HG02763 (cell line): ENCODE measurements at regions not wholly inside any gene's neighbourhood (a gene's known extent, or its start where the extent isn't known, plus 50 kb on each side); places are given as distances from the start of the nearest gene placed in this dataset.
"Not testable (repeated sequence)": the region's sequence is repeated elsewhere in the genome, so short reads cannot be mapped to it uniquely, and the experiment has no call there.

Experiments used
- ATAC-seq: cut with Tn5 transposase; IDR thresholded peaks from one replicate; pipeline ENCODE4 v1.9.1; 2021; ENCODE audit warnings: mild to moderate bottlenecking, moderate library complexity; ENCODE audit not compliant: unreplicated experiment

GRCh38 chr13:22944378-22944777 is 236.4 kb upstream of the SGCG start:
- ATAC-seq, result no peak

- no peak for ATAC-seq
Observed at GRCh38 chr13:22945321-22946226, 235.2 kb upstream of the SGCG start.

GRCh38 chr13:22948421-22948820 is 232.4 kb upstream of the SGCG start:
- no peak for ATAC-seq

GRCh38 chr13:22952018-22952417 is 228.8 kb upstream of the SGCG start:
- not testable (repeated sequence) for ATAC-seq

GRCh38 chr13:22955147-22955546 is 225.6 kb upstream of the SGCG start:
- ATAC-seq, result not testable (repeated sequence)

GRCh38 chr13:22956456-22957115 is 224.2 kb upstream of the SGCG start:
- ATAC-seq, result not testable (repeated sequence)

GRCh38 chr13:22959859-22960258 is 220.9 kb upstream of the SGCG start:
- not testable (repeated sequence) for ATAC-seq

GRCh38 chr13:22960827-22961226 is 220.0 kb upstream of the SGCG start:
- ATAC-seq, result no peak

- not testable (repeated sequence) for ATAC-seq
Observed at GRCh38 chr13:22961342-22961741, 219.4 kb upstream of the SGCG start.

GRCh38 chr13:22961835-22962537 is 218.8 kb upstream of the SGCG start:
- no peak for ATAC-seq

- not testable (repeated sequence) for ATAC-seq
Observed at GRCh38 chr13:22963384-22964053, 217.3 kb upstream of the SGCG start.

GRCh38 chr13:22964245-22964966 is 216.4 kb upstream of the SGCG start:
- ATAC-seq, result no peak

- not testable (repeated sequence) for ATAC-seq
Observed at GRCh38 chr13:22965011-22965857, 215.5 kb upstream of the SGCG start.

- ATAC-seq, result not testable (repeated sequence)
Observed at GRCh38 chr13:22965858-22966239, 214.9 kb upstream of the SGCG start.

GRCh38 chr13:22966753-22967152 is 214.0 kb upstream of the SGCG start:
- ATAC-seq, result not testable (repeated sequence)

- ATAC-seq, result no peak
Observed at GRCh38 chr13:22967669-22968068, 213.1 kb upstream of the SGCG start.

GRCh38 chr13:22979952-22980351 is 200.8 kb upstream of the SGCG start:
- ATAC-seq, result no peak

- no peak for ATAC-seq
Observed at GRCh38 chr13:22980936-22981335, 199.8 kb upstream of the SGCG start.

- no peak for ATAC-seq
Observed at GRCh38 chr13:22993148-22993547, 187.6 kb upstream of the SGCG start.
